GM06990 (cell line): ENCODE measurements at regions not wholly inside any gene's neighbourhood (a gene's known extent, or its start where the extent isn't known, plus 50 kb on each side); places are given as distances from the start of the nearest gene placed in this dataset.
A peak's percentile ranks its signal among the peaks of the same experiment; 100 is the strongest.

Experiments
- DNase-seq: peaks from one replicate; pipeline ENCODE4 v3.0.0-alpha.2; 2011; ENCODE audit not compliant: insufficient read length; ENCODE audit errors: extremely low read depth
- H3K27me3 ChIP-seq: replicated peaks from 2 replicates; pipeline ENCODE4 v1.6.0; 2011; ENCODE audit warnings: low read length; ENCODE audit not compliant: control insufficient read depth, insufficient read depth
- H3K36me3 ChIP-seq: 2 replicates; pipeline ENCODE4 v1.5.1; 2011; ENCODE audit warnings: low read length; ENCODE audit not compliant: control insufficient read depth, insufficient read depth
- H3K4me3 ChIP-seq: replicated peaks from 2 replicates; pipeline ENCODE4 v1.5.1; 2011; ENCODE audit warnings: low read depth, mild to moderate bottlenecking, control low read depth, low read length
- CTCF ChIP-seq: IDR thresholded peaks from 2 replicates; pipeline ENCODE4 v1.5.1; 2011; ENCODE audit warnings: low read length, control low read depth, mild to moderate bottlenecking, inconsistent platforms; ENCODE audit not compliant: insufficient read depth, poor library complexity, severe bottlenecking

GRCh38 chr7:121560267-121560990 lies 164.3 kb upstream of the FAM3C start:
- H3K4me3 ChIP-seq, result no peak overlapping the region
- TF ChIP-seq CTCF, result no peak
- H3K27me3 ChIP-seq, result no peaks in the 10 kb centered on the region
- DNase-seq, result no peak
- H3K36me3 ChIP-seq, result no peaks in the 10 kb centered on the region

- Histone ChIP-seq H3K4me3 (no peak overlapping the region), H3K36me3 (no peaks in the 10 kb centered on the region), H3K27me3 (no peaks in the 10 kb centered on the region)
- no peak for DNase-seq
- no peak for TF ChIP-seq CTCF
Measured at GRCh38 chr7:121558288-121558687, 162.2 kb upstream of the FAM3C start.

DNA sequence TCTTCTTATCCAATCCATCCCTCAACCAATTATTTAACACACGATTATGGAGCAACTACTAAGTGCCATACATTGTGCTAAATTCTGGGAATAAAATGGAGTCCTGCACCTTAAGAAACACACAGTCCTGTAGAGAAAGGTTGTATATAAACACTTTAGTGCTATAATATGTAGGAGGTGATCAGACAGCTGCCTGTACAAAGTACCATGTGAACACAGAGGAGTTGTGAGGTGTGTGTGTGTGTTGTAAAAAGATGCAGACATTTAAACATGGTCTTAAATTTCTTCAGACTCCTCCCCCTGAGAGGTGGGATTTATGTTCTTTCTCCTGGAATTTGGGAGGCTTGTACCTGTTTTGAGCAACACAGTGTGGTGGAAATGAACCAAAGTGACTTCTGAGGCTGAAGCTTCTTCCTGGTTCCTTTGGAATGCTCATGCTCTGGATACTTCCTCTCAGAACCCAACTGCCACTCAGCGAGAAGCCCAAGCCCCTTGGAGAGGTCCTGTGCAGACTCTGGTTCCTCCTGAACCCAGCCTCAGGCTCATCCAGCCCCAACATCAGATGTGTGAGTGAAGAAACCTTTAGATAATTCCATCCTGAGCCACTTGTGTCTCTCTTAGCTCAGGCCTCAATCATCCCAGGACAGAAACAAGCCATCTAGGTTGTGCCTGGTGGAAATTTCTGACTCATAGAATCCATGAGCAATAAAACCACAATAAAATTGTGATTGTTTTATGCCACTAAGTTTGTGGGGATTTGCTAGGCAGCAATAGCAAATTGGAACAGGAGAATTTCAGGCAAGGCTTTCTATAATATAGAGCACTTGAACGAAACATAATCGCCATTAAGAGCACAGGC lies 161.2 kb upstream of the FAM3C start:
- H3K27me3 ChIP-seq, result no peaks in the 10 kb centered on the region
- no peak for DNase-seq
- H3K36me3 ChIP-seq, result no peaks in the 10 kb centered on the region
- no peak overlapping the region for H3K4me3 ChIP-seq
- no peak for TF ChIP-seq CTCF

- Histone ChIP-seq H3K4me3 (no peak overlapping the region), H3K27me3 (no peaks in the 10 kb centered on the region), H3K36me3 (no peaks in the 10 kb centered on the region)
- no peak for TF ChIP-seq CTCF
- DNase-seq, result no peak
Measured at GRCh38 chr7:121555558-121555957, 159.4 kb upstream of the FAM3C start.

DNA sequence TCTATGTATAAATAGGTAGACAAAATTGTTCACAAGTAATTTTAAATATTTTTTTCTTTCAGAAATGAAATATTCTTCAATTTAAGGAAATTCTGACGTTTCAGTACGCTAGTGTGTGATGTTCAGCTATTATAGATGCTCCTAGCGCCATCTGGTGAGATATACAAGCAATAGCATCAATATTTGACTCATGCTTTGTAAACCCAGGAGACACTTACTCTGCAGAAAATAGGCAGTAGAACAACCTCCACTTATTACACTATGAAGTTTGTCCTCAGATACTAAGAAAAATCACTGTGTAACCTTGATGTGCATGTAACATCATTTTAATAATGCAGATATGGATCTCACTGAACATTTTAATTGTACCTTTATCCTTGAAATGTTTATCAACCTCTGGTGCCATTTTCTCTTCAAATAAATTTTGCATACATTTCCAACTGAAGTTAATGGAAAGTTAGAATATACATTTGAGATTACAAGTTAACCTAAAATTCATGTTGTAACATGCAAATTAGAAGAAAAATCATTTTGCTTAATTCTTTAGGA lies 151.5 kb upstream of the FAM3C start:
- TF ChIP-seq CTCF, result peak; percentile 62
- Histone ChIP-seq H3K27me3 (no peaks in the 10 kb centered on the region), H3K4me3 (no peak overlapping the region), H3K36me3 (no peaks in the 10 kb centered on the region)
- DNase-seq, result peak; percentile 30
